HepG2 (cell line): ENCODE measurements at regions not wholly inside any gene's neighbourhood (a gene's known extent, or its start where the extent isn't known, plus 50 kb on each side); places are given as distances from the start of the nearest gene placed in this dataset.

Source experiments
- ATAC-seq: fragments of 200-7000 bp; cut with Tn5 transposase; 3 replicates; pipeline ENCODE4 v1.9.1; 2020; ENCODE audit warnings: mild to moderate bottlenecking, moderate library complexity
- BruUV-seq: library from RNA; stranded (reverse); fragments of 400-500 nt; replicated peaks from 2 replicates; lab custom pipeline; 2021; lab: Mats Ljungman, UMichigan
- CTCF ChIA-PET: fragments of 300-600 bp; formaldehyde crosslinking; extraction: SDS; loops from one replicate; lab custom pipeline; 2021; ENCODE audit warnings: low total read pairs, inconsistent platforms, low intra/inter-chr PET ratio; lab: Yijun Ruan, JAX
- POLR2A ChIA-PET: fragments of 350-600 bp; sonication (Branson Sonifier 250); formaldehyde crosslinking; loops from one replicate; lab custom pipeline; 2020; ENCODE audit warnings: antibody characterized with exemption, inconsistent platforms; lab: Yijun Ruan, JAX
- DNase-seq: peaks from one replicate; pipeline ENCODE4 v3.0.0-alpha.2; 2015; ENCODE audit warnings: low spot score
- FAIRE-seq: peaks from 3 replicates; lab custom pipeline; 2011; peaks lifted over from hg19 to GRCh38; lab: Jason Lieb, UNC
- H2AFZ ChIP-seq: one replicate; pipeline ENCODE4 v1.6.1; 2011; ENCODE audit warnings: low read length, inconsistent platforms
- H3K27ac ChIP-seq: fragments of 300-600 bp; 3 replicates; pipeline ENCODE4 v1.8.0; 2011; ENCODE audit warnings: mixed run types, mild to moderate bottlenecking, mixed read lengths, low read length, inconsistent platforms; ENCODE audit not compliant: insufficient read depth; ENCODE audit errors: extremely low read length
- H3K27me3 ChIP-seq, 2 experiments: fragments of 200-600 bp in 1 of 2; 2 replicates in 1 of 2; 3 replicates in 1 of 2; pipeline versions ENCODE4 v1.6.0 to v1.8.0; 2011; ENCODE audit warnings: low read length in 2 of 2, mild to moderate bottlenecking in 2 of 2, moderate library complexity in 2 of 2, inconsistent platforms in 1 of 2; ENCODE audit not compliant: insufficient read depth in 2 of 2, control insufficient read depth in 1 of 2
- H3K36me3 ChIP-seq, 2 experiments: fragments of 200-600 bp in 1 of 2; replicated peaks in 1 of 2; 2 replicates in 1 of 2; 3 replicates in 1 of 2; pipeline versions ENCODE4 v1.5.1 to v1.8.0; 2011; ENCODE audit warnings: low read length in 2 of 2, inconsistent platforms in 1 of 2; ENCODE audit not compliant: insufficient read depth in 2 of 2, control insufficient read depth in 1 of 2
- H3K4me1 ChIP-seq: 2 replicates; pipeline ENCODE4 v1.5.1; 2012; ENCODE audit warnings: low read length, inconsistent platforms; ENCODE audit not compliant: insufficient read depth
- H3K4me2 ChIP-seq: 2 replicates; pipeline ENCODE4 v1.6.0; 2011; ENCODE audit warnings: low read depth, low read length, inconsistent platforms
- H3K4me3 ChIP-seq, 3 experiments: fragments of 200-600 bp in 1 of 3; sonication (generic), shearing (Covaris generic) in 1 of 3; replicated peaks in 1 of 3; 2 replicates each; pipeline ENCODE4 v1.5.1; 2011 to 2016; ENCODE audit warnings: low read length in 3 of 3, inconsistent platforms in 2 of 3, low read depth in 2 of 3, mild to moderate bottlenecking in 2 of 3, control low read depth in 1 of 3, mixed read lengths in 1 of 3; ENCODE audit not compliant: insufficient read depth in 1 of 3
- H3K79me2 ChIP-seq: one replicate; pipeline ENCODE4 v1.6.1; 2011; ENCODE audit warnings: low read length, inconsistent platforms; ENCODE audit not compliant: insufficient read depth
- H3K9ac ChIP-seq: 2 replicates; pipeline ENCODE4 v1.6.0; 2011; ENCODE audit warnings: mild to moderate bottlenecking, low read depth, low read length, inconsistent platforms; ENCODE audit not compliant: insufficient read depth
- H3K9me3 ChIP-seq: 2 replicates; pipeline ENCODE4 v1.5.1; 2012; ENCODE audit warnings: mild to moderate bottlenecking, low read length
- H4K20me1 ChIP-seq: 2 replicates; pipeline ENCODE4 v1.6.0; 2011; ENCODE audit warnings: inconsistent platforms, mild to moderate bottlenecking, low read length, moderate library complexity; ENCODE audit not compliant: insufficient read depth
- CBX5 ChIP-seq: sonication (generic); formaldehyde crosslinking; IDR thresholded peaks from 2 replicates; pipeline ENCODE4 v1.4.0; 2020; ENCODE audit warnings: missing genetic modification reagents, borderline replicate concordance
- MAFG ChIP-seq: sonication (generic); formaldehyde crosslinking; IDR thresholded peaks from 2 replicates; pipeline ENCODE4 v1.5.1; 2020; ENCODE audit warnings: mild to moderate bottlenecking, missing genetic modification reagents
- MXD4 ChIP-seq: IDR thresholded peaks from 2 replicates; pipeline ENCODE4 v1.6.1; 2016; ENCODE audit warnings: mild to moderate bottlenecking, missing biosample characterization, missing genetic modification reagents
- POLR2G ChIP-seq: fragments of 200-400 bp; formaldehyde crosslinking; IDR thresholded peaks from 2 replicates; pipeline ENCODE4 v1.6.1; 2018; ENCODE audit warnings: mild to moderate bottlenecking, low read depth, low read length, moderate library complexity
- PRPF4 ChIP-seq: fragments of 200-400 bp; formaldehyde crosslinking; IDR thresholded peaks from 2 replicates; pipeline ENCODE4 v1.6.1; 2016; ENCODE audit warnings: low read length, low read depth; ENCODE audit not compliant: poor library complexity, severe bottlenecking
- RBFOX2 ChIP-seq: fragments of 200-400 bp; formaldehyde crosslinking; IDR thresholded peaks from 2 replicates; pipeline ENCODE4 v1.6.1; 2017; ENCODE audit warnings: low read depth, mild to moderate bottlenecking, low read length
- ZNF850 ChIP-seq: sonication (generic); formaldehyde crosslinking; conservative IDR thresholded peaks from 2 replicates; pipeline ENCODE4 v1.9.0; 2021; ENCODE audit warnings: mild to moderate bottlenecking, missing genetic modification reagents
- WGBS: methylation state at CpG from one replicate; pipeline ENCODE4 v1.1.6; 2017; ENCODE audit warnings: low lambda C conversion rate; 5-methylcytosine and 5-hydroxymethylcytosine counted together
- in situ Hi-C: cut with HindIII; loops from 2 replicates; pipeline ENCODE4 v1.10.0; 2017; ENCODE audit warnings: low pct_unique_long_range_greater_than_20kb; ENCODE audit not compliant: extremely low pct_ligation_motif_present
- intact Hi-C: fragments of 100-400 bp; cut with micrococcal nuclease; formaldehyde crosslinking; loops from one replicate; pipeline ENCODE4 v1.10.0; 2022; ENCODE audit not compliant: unreplicated experiment
- TF ChIP-seq, protein P1 (sequence below): sonication (generic); formaldehyde crosslinking; IDR thresholded peaks from 2 replicates; pipeline ENCODE4 v1.8.1; 2023; ENCODE audit warnings: missing genetic modification reagents, mild to moderate bottlenecking, borderline replicate concordance
- TF ChIP-seq, protein P2 (sequence below): sonication (generic); IDR thresholded peaks from 2 replicates; pipeline ENCODE4 v1.6.1; 2016; ENCODE audit warnings: low read depth, borderline replicate concordance
- TF ChIP-seq, protein P3 (sequence below): sonication (generic); formaldehyde crosslinking; IDR thresholded peaks from 2 replicates; pipeline ENCODE4 v1.4.0; 2020; ENCODE audit warnings: missing genetic modification reagents, borderline replicate concordance
- TF ChIP-seq, protein P4 (sequence below): sonication (generic); formaldehyde crosslinking; IDR thresholded peaks from 2 replicates; pipeline ENCODE4 v1.5.0; 2020; ENCODE audit warnings: mild to moderate bottlenecking, missing genetic modification reagents

DNA sequence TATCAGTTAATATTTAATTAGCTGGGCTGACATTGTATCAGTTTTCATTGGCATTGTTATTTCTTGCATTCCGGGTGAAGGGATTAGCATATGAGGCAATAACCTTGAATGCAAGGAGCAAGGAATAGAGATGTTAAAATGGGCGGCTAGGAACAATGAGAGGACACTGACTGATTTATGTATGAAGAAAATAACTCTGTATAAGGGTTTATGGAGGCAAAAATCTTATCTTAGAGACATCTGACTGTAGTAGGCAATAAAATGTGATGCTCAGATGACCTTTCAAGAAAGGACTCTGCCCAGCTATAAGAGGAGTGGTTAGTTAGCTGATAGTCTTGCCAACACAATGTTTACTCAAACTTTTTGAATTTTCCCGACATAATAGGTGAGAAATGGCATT lies 158.3 kb downstream of the EFHB start:
- TF ChIP-seq, protein P1, sequence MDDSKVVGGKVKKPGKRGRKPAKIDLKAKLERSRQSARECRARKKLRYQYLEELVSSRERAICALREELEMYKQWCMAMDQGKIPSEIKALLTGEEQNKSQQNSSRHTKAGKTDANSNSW (CRISPR knock-in tag) = no peak

DNA sequence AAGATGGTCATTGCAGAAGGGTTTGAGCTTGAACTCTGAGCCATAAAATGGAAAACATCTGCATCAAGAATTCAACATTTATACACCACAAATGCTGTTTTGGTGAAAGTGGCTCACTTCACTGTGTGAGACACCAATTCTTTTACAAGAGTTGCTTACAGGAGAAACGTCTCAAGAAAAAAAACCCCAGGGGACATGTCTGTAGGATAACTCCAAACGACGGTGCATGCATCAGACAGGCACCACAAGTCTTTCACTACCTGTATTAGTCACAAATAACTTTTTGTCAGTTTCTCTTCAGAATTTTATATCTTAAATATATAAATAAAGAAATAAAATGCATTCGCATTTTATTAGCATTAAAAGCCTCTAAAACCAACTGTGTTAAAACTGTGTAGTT lies 164.3 kb downstream of the EFHB start:
- ChIA-PET POLR2A (no interaction called here), CTCF (no interaction called here)
- no peaks in the 10 kb centered on the region for H3K4me1 ChIP-seq
- in situ Hi-C loops (no loop called here), intact Hi-C loops (no loop called here)
- no peaks in the 10 kb centered on the region for H3K36me3 ChIP-seq
- DNase-seq (no peak), FAIRE-seq (no peak), ATAC-seq (no peak)
- no peak overlapping the region for H3K4me2 ChIP-seq
- WGBS = 2% methylated on average over 4 of the region's 4 CpGs
- H3K9me3 ChIP-seq = 0 out of 2 replicates have a peak, but pooled peaks cover 4% of the 10 kb centered on the region
- BruUV-seq = no TSS peak
- H3K27me3 ChIP-seq = no peaks in the 10 kb centered on the region
- no peak overlapping the region for H3K9ac ChIP-seq
- H2AFZ ChIP-seq = no peak overlapping the region
- no peaks in the 10 kb centered on the region for H4K20me1 ChIP-seq
- H3K79me2 ChIP-seq = no peaks in the 10 kb centered on the region
- H3K4me3 ChIP-seq = no peak overlapping the region
- no peak overlapping the region for H3K27ac ChIP-seq
- TF ChIP-seq MXD4 (CRISPR knock-in tag) = no peak
- TF ChIP-seq, protein P2, sequence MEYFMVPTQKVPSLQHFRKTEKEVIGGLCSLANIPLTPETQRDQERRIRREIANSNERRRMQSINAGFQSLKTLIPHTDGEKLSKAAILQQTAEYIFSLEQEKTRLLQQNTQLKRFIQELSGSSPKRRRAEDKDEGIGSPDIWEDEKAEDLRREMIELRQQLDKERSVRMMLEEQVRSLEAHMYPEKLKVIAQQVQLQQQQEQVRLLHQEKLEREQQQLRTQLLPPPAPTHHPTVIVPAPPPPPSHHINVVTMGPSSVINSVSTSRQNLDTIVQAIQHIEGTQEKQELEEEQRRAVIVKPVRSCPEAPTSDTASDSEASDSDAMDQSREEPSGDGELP = no peak
- TF ChIP-seq RBFOX2 = no peak
- no peak for TF ChIP-seq MAFG (CRISPR knock-in tag)
- no peak for TF ChIP-seq CBX5
- TF ChIP-seq, protein P3, sequence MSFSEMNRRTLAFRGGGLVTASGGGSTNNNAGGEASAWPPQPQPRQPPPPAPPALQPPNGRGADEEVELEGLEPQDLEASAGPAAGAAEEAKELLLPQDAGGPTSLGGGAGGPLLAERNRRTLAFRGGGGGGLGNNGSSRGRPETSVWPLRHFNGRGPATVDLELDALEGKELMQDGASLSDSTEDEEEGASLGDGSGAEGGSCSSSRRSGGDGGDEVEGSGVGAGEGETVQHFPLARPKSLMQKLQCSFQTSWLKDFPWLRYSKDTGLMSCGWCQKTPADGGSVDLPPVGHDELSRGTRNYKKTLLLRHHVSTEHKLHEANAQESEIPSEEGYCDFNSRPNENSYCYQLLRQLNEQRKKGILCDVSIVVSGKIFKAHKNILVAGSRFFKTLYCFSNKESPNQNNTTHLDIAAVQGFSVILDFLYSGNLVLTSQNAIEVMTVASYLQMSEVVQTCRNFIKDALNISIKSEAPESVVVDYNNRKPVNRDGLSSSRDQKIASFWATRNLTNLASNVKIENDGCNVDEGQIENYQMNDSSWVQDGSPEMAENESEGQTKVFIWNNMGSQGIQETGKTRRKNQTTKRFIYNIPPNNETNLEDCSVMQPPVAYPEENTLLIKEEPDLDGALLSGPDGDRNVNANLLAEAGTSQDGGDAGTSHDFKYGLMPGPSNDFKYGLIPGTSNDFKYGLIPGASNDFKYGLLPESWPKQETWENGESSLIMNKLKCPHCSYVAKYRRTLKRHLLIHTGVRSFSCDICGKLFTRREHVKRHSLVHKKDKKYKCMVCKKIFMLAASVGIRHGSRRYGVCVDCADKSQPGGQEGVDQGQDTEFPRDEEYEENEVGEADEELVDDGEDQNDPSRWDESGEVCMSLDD (CRISPR knock-in tag) = no peak
- TF ChIP-seq POLR2G = no peak
- no peak for TF ChIP-seq PRPF4
- TF ChIP-seq, protein P4, sequence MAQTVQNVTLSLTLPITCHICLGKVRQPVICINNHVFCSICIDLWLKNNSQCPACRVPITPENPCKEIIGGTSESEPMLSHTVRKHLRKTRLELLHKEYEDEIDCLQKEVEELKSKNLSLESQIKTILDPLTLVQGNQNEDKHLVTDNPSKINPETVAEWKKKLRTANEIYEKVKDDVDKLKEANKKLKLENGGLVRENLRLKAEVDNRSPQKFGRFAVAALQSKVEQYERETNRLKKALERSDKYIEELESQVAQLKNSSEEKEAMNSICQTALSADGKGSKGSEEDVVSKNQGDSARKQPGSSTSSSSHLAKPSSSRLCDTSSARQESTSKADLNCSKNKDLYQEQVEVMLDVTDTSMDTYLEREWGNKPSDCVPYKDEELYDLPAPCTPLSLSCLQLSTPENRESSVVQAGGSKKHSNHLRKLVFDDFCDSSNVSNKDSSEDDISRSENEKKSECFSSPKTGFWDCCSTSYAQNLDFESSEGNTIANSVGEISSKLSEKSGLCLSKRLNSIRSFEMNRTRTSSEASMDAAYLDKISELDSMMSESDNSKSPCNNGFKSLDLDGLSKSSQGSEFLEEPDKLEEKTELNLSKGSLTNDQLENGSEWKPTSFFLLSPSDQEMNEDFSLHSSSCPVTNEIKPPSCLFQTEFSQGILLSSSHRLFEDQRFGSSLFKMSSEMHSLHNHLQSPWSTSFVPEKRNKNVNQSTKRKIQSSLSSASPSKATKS = no peak
- TF ChIP-seq ZNF850 (CRISPR knock-in tag) = no peak

More for the DNA sequence above, 158.3 kb downstream of the EFHB start:
- H3K9me3 ChIP-seq = peaks cover 9% of the 10 kb centered on the region; the same call in 1 of the 2 replicates
- under 1% methylated on average over 3 of the region's 3 CpGs for WGBS
- no peak overlapping the region for H3K9ac ChIP-seq
- POLR2A ChIA-PET = no interaction called here
- ATAC-seq = no peak
- no TSS peak for BruUV-seq
- intact Hi-C loops (no loop called here), in situ Hi-C loops (no loop called here)
- H3K36me3 ChIP-seq = no peaks in the 10 kb centered on the region
- no peaks in the 10 kb centered on the region for H3K79me2 ChIP-seq
- DNase-seq = no peak
- H3K27me3 ChIP-seq = no peaks in the 10 kb centered on the region
- FAIRE-seq = no peak
- CTCF ChIA-PET = no interaction called here
- no peak overlapping the region for H3K4me2 ChIP-seq
- H3K4me1 ChIP-seq = no peaks in the 10 kb centered on the region
- H3K4me3 ChIP-seq = no peak overlapping the region
- H3K27ac ChIP-seq = no peak overlapping the region
- H4K20me1 ChIP-seq = no peaks in the 10 kb centered on the region
- no peak overlapping the region for H2AFZ ChIP-seq
